Subcutaneous abdominal adipose tissue (tissue), 5 donors: ENCODE measurements at regions not wholly inside any gene's neighbourhood (a gene's known extent, or its start where the extent isn't known, plus 50 kb on each side); places are given as distances from the start of the nearest gene placed in this dataset.

Experiments used
- H3K27ac ChIP-seq: one replicate; pipeline ENCODE4 v1.7.0; 2013; ENCODE audit warnings: low read depth, mild to moderate bottlenecking, inconsistent platforms, low read length, moderate library complexity
- H3K27me3 ChIP-seq, 5 donors: one replicate each; pipeline ENCODE4 v1.7.0; 2013; ENCODE audit warnings: low read length in 5 of 5, inconsistent platforms in 1 of 5; ENCODE audit not compliant: control insufficient read depth in 5 of 5, insufficient read depth in 4 of 5
- H3K36me3 ChIP-seq, 5 donors: one replicate each; pipeline ENCODE4 v1.7.0; 2013; ENCODE audit warnings: low read length in 5 of 5; ENCODE audit not compliant: control insufficient read depth in 5 of 5, insufficient read depth in 5 of 5
- H3K4me1 ChIP-seq, 5 donors: one replicate each; pipeline ENCODE4 v1.7.0; 2013; ENCODE audit warnings: low read length in 5 of 5, mild to moderate bottlenecking in 3 of 5, moderate library complexity in 1 of 5; ENCODE audit not compliant: control insufficient read depth in 5 of 5, insufficient read depth in 5 of 5
- H3K4me3 ChIP-seq, 5 donors: one replicate each; pipeline ENCODE4 v1.7.0; 2013; ENCODE audit warnings: low read length in 5 of 5, low read depth in 1 of 5
- H3K9ac ChIP-seq, 5 donors: one replicate each; pipeline ENCODE4 v1.7.0; 2013; ENCODE audit warnings: low read length in 5 of 5, mild to moderate bottlenecking in 4 of 5, moderate library complexity in 3 of 5
- H3K9me3 ChIP-seq, 5 donors: one replicate each; pipeline ENCODE4 v1.7.0; 2013; ENCODE audit warnings: low read length in 5 of 5; ENCODE audit not compliant: control insufficient read depth in 5 of 5
- donor health status: healthy.
- donor health status: healthy.
- donor health status: healthy.
- donor health status: healthy.
- donor health status: healthy.

GRCh38 chr12:127145929-127146789 lies 1120.8 kb upstream of the TMEM132C start:
- Histone ChIP-seq H3K9me3 (peaks cover 0 to 5% (median 0%) of the 10 kb centered on the region in 5 donors), H3K36me3 (no peaks in the 10 kb centered on the region), H3K4me1 (peaks cover 0 to 12% (median 10%) of the 10 kb centered on the region in 5 donors), H3K27ac (no peak overlapping the region), H3K27me3 (no peaks in the 10 kb centered on the region), H3K4me3 (peak overlapping the region; percentile 60 to 82 (median 75)), H3K9ac (peak overlapping the region in 4 of 5 donors; percentile 61 to 76 (median 68))

- H3K9ac ChIP-seq = no peak overlapping the region
- H3K27me3 ChIP-seq = no peaks in the 10 kb centered on the region
- H3K27ac ChIP-seq = no peak overlapping the region
- peaks cover 0 to 5% (median 0%) of the 10 kb centered on the region in 5 donors for H3K9me3 ChIP-seq
- H3K4me3 ChIP-seq = no peak overlapping the region
- H3K4me1 ChIP-seq = peaks cover 0 to 12% (median 10%) of the 10 kb centered on the region in 5 donors
- no peaks in the 10 kb centered on the region for H3K36me3 ChIP-seq
Observed at GRCh38 chr12:127146991-127147718, 1119.8 kb upstream of the TMEM132C start.

- no peak overlapping the region for H3K27ac ChIP-seq
- peaks cover 0 to 5% (median 0%) of the 10 kb centered on the region in 5 donors for H3K9me3 ChIP-seq
- no peak overlapping the region for H3K9ac ChIP-seq
- H3K4me1 ChIP-seq = peaks cover 0 to 12% (median 10%) of the 10 kb centered on the region in 5 donors
- no peaks in the 10 kb centered on the region for H3K36me3 ChIP-seq
- no peaks in the 10 kb centered on the region for H3K27me3 ChIP-seq
- no peak overlapping the region for H3K4me3 ChIP-seq
Observed at GRCh38 chr12:127147724-127148123, 1119.2 kb upstream of the TMEM132C start.

DNA sequence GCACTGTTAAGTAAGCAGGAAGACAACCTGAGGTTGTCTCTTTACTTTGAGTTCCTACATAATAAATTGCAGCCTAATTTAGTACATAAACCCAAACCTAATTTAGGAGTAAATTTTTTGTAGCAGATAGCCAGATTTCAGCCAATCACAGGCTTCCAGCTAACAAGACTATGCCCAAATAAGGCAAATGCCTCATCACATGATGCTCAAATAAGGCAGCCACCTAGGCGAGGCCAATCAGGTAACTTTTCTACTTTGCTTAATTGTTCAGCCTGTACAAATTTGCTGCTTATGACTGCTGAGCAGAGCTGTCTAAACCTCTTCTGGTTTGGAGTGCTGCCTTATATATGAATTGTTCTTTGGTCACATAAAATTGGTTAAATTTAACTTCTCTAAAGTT lies 1118.7 kb upstream of the TMEM132C start:
- H3K9me3 ChIP-seq = peaks cover 0 to under 1% (median 0%) of the 10 kb centered on the region in 5 donors
- no peak overlapping the region for H3K4me3 ChIP-seq
- H3K27ac ChIP-seq = no peak overlapping the region
- H3K9ac ChIP-seq = no peak overlapping the region
- no peaks in the 10 kb centered on the region for H3K27me3 ChIP-seq
- H3K4me1 ChIP-seq = peaks cover 0 to 12% (median 10%) of the 10 kb centered on the region in 5 donors
- no peaks in the 10 kb centered on the region for H3K36me3 ChIP-seq

- H3K27me3 ChIP-seq = no peaks in the 10 kb centered on the region
- no peaks in the 10 kb centered on the region for H3K36me3 ChIP-seq
- peaks cover 0 to 12% (median 10%) of the 10 kb centered on the region in 5 donors for H3K4me1 ChIP-seq
- no peak overlapping the region for H3K4me3 ChIP-seq
- no peak overlapping the region for H3K27ac ChIP-seq
- H3K9ac ChIP-seq = no peak overlapping the region
- H3K9me3 ChIP-seq = no peaks in the 10 kb centered on the region
Observed at GRCh38 chr12:127149226-127149964, 1117.6 kb upstream of the TMEM132C start.

GRCh38 chr12:127150028-127150427 lies 1116.9 kb upstream of the TMEM132C start:
- Histone ChIP-seq H3K9me3 (no peaks in the 10 kb centered on the region), H3K4me3 (no peak overlapping the region), H3K36me3 (no peaks in the 10 kb centered on the region), H3K27ac (no peak overlapping the region), H3K4me1 (peaks cover 0 to 12% (median 10%) of the 10 kb centered on the region in 5 donors), H3K27me3 (no peaks in the 10 kb centered on the region), H3K9ac (no peak overlapping the region)

DNA sequence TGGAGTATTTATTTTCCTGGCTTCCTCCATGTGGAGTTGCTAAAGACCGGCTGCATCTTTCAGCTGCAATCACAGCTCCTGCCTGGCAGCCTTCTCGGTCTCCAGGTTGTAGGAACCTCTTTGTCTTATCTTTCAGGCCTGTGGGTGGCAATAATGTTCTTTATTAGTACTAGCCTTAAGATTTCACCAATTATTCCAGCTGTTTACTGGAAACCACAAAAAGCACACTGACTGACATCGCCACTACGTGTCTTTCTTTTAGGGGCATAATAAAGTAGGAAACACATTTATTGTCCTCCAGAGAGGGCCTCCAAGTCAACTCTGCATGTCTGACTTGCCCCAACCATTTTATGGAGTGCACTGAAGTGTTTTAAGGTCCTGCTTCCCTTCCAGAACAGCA lies 1116.5 kb upstream of the TMEM132C start:
- Histone ChIP-seq H3K27ac (no peak overlapping the region), H3K4me3 (no peak overlapping the region), H3K9ac (no peak overlapping the region), H3K4me1 (peaks cover 0 to 12% (median 9%) of the 10 kb centered on the region in 5 donors), H3K36me3 (no peaks in the 10 kb centered on the region), H3K9me3 (no peaks in the 10 kb centered on the region), H3K27me3 (no peaks in the 10 kb centered on the region)

GRCh38 chr12:127150956-127151355 lies 1116.0 kb upstream of the TMEM132C start:
- Histone ChIP-seq H3K9ac (no peak overlapping the region), H3K27me3 (no peaks in the 10 kb centered on the region), H3K9me3 (no peaks in the 10 kb centered on the region), H3K4me3 (no peak overlapping the region), H3K4me1 (peaks cover 0 to 8% (median 6%) of the 10 kb centered on the region in 5 donors), H3K36me3 (no peaks in the 10 kb centered on the region), H3K27ac (no peak overlapping the region)

DNA sequence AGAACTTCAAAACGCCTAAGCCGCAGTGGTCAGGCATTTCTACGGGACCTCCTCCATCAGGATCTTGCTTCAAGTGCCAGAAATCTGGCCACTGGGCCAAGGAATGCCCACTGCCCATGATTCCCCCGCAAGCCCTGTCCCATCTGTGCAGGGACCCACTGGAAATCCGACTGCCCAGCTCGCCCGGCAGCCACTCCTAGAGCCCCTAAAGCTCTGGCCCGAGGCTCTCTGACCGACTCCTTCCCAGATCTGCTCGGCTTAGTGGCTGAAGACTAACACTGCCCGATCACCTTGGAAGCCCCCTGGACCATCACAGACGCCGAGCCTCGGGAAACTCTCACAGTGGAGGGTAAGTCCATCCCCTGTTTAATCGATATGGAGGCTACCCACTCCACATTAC lies 1113.0 kb upstream of the TMEM132C start:
- Histone ChIP-seq H3K27ac (no peak overlapping the region), H3K27me3 (no peaks in the 10 kb centered on the region), H3K4me1 (no peaks in the 10 kb centered on the region), H3K36me3 (no peaks in the 10 kb centered on the region), H3K4me3 (no peak overlapping the region), H3K9ac (no peak overlapping the region), H3K9me3 (no peaks in the 10 kb centered on the region)
